GM19099 (cell line): ENCODE measurements at regions not wholly inside any gene's neighbourhood (a gene's known extent, or its start where the extent isn't known, plus 50 kb on each side); places are given as distances from the start of the nearest gene placed in this dataset.

Source experiments
- POLR2A ChIP-seq: IDR thresholded peaks from 3 replicates; pipeline ENCODE4 v1.6.1; 2011; ENCODE audit warnings: low read depth; ENCODE audit not compliant: insufficient read length; ENCODE audit errors: extremely low read depth

- TF ChIP-seq POLR2A, result no peak
Observed at GRCh38 chr6:25064006-25064405, 128.2 kb upstream of the RIPOR2 start.

DNA sequence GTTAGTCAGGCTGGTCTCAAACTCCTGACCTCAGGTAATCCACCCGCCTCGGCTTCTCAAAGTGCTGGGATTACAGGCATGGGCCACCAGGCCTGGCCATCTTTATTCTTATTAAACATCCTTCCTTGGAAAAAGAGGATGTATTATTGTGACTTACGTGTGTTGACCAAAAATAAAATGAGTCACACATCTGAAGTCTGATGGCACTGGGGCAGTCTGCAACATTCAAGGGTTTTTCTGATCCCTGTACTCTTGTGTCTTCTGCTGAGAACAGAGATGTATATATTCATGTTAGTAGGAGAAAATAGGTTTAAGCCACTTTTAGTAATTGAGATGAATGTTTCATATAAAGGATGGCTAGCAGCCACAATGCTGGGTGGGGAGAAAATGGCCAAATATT, 129.9 kb upstream of the RIPOR2 start:
- no peak for TF ChIP-seq POLR2A

DNA sequence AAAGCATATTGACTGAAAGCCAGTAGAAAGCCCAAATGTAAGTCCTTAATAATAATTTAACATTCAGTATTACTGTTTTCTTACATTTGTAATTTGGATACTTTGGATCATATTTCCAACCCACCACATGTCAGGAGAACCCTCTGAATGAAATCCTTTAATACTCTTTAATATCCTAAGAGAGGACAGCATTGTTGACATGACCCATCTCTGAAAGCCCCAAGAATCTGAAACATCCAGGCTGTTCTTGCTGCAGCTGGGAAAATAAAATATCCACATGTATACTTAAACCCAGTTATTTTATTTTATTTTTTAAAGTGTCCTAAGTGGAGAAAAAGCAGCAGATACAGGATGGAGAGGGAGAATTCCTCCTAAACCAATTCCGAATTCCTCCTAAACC, 130.8 kb upstream of the RIPOR2 start:
- no peak for TF ChIP-seq POLR2A

DNA sequence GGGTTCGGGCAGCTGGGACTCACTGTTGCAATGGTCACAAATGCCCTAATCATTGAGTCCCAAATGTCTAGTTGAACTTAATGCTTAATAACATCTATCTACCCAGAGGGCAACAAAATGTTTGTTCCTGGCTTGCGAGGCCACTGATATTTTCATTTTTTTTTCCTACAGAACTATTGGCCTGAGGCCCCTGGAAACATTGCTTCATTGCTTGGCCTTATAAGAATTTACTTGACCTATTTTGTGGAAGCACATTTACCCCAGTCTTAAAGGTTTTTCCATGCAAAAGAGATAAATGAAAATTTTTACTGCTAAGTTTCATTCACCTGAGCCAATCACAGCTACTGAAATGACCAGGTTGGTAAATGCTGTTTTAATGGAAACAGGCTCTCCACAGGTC, 133.1 kb upstream of the RIPOR2 start:
- TF ChIP-seq POLR2A, result no peak

DNA sequence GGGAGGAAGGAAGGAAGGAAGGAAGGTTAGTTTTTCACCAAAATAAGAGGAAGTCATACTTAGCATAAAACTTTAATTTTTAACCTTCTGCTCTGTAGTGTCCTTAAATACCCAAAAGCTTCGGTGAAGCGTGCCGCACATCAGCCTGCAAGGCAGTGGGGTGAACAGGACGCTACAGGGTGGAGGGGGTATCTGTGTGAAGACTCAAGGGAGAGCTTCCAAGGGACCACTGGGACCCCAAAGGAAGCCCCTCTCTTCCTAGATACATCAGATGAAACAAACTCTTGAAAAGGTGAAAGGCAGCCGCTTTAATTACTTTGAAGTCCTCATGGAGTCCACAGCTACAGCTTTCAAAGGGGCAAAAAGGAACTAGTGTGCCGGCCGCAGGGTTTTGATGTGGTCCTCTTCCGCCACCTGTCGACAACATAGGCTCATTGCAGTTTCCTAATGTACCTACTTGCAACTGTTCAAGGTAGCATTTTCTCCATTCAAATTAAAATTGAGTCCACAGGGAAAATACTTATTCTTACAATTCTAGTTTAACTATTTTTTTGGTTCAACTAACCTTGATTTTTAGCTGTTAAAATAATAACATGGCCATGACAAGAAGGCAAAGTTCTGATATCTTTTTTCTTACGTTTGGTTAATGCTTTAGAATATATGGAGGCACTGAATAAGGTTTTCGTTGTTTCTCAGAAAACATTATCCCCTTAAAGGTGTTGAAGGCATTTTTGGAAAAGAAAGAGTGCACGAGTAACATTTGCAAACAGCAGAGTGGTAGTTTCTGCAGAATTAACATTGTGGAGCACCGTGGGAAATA, 135.0 kb upstream of the RIPOR2 start:
- TF ChIP-seq POLR2A, result no peak

DNA sequence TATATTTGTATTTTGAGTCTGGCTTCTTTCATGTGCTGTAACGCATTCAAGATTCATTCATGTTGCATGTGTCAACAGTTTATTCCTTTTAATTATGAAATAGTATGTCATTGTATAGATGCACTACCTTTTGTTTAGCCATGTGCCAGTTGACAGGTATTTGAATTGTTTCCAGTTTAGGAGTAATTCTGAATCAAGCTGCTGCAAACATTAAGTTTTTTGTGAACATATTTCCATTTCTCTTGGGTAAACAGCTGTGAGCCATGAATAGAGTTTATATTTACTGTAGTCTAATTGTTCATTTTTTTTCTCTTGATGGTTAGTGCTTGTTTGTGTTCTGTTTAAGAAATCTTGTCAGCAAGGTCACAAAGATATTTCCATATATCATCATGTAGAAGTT, 142.4 kb upstream of the RIPOR2 start:
- TF ChIP-seq POLR2A, result no peak

DNA sequence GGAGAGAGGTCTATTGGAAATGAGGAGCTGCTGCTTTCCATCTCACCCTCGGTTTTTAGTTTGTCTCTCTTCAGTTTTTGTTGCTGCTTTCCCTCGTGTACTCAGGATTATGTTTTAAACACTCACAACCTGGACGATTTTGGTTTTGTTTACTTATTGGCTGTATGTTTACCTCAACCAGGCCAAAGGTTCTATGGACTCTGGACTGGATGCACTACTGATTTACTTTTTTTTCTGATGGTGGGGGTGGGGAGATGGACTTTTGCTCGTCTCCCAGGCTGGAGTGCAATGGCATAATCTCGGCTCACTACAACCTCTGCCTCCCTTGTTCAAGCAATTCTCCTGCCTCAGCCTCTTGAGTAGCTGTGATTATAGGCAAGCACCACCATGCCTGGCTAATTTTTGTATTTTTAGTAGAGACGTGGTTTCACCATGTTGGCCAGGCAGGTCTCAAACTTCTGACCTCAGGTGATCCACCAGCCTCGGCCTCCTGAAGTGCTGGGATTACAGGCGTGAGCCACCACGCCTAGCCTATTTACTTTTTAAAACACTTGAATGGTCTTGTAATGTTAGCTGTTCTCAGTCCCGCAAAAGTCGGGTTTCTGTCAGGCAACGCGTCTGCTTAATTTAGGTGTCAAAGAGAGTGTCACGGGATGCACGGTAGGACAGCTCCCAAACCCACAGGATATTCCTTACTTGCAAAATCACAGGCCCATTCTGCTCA, 148.2 kb upstream of the RIPOR2 start:
- no peak for TF ChIP-seq POLR2A

DNA sequence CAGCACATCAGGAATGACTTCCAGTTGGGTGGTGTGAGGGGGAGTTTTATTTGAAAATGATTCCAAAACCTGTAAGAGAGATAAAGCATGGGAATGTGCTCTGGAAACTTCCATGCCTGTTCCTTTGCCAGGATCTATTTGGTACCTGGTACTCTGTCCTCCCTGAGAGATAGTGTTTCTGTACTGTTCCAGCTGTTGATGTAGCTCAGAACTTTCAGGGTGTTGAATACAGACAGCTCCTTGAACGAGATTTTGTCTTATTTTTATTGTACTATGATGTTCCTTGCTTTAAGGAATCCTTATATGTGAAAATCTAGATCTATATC, 148.7 kb upstream of the RIPOR2 start:
- no peak for TF ChIP-seq POLR2A

DNA sequence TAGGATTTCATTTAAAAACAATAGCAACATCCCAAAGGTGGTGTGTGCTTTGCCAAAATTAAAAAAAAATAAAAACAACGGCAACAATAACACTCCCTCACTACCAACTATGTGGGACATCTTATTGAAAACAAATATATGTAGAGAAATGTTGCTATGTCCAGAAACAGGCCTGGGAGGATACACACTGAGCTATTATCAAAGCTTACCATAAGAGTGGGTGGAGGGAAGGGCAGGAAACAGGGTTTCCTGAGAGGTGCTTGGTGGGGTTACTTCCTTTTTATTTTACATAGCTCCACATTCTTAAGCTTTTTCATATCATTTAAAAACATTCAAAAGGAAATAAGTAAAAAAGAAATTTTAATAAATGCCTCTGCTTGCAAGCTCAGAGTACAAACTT, 150.0 kb upstream of the RIPOR2 start:
- TF ChIP-seq POLR2A, result no peak

- no peak for TF ChIP-seq POLR2A
Observed at GRCh38 chr6:25086500-25087091, 150.8 kb upstream of the RIPOR2 start.

DNA sequence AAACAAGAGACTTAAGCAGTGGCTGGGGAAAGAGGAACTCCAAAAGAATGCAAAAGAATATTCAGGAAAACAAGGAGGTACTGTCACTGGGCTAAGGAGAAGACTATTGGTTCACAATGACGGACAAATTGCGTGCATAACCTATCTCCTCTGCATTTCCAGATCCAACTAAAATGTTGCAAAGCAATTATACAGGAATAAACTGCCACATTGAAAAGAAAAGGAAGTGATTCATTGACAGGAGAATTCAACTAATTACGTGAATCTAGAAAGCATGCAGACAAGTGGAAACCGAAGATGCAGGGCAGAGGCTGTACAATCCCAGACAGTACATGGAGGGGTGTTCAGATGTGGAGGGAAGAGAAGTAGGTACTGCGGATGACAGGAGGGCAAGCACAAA, 152.8 kb upstream of the RIPOR2 start:
- TF ChIP-seq POLR2A, result no peak

- TF ChIP-seq POLR2A, result no peak
Observed at GRCh38 chr6:25089442-25089841, 153.7 kb upstream of the RIPOR2 start.

- no peak for TF ChIP-seq POLR2A
Observed at GRCh38 chr6:25094726-25095125, 159.0 kb upstream of the RIPOR2 start.

- no peak for TF ChIP-seq POLR2A
Observed at GRCh38 chr6:25100288-25100687, 164.5 kb upstream of the RIPOR2 start.

DNA sequence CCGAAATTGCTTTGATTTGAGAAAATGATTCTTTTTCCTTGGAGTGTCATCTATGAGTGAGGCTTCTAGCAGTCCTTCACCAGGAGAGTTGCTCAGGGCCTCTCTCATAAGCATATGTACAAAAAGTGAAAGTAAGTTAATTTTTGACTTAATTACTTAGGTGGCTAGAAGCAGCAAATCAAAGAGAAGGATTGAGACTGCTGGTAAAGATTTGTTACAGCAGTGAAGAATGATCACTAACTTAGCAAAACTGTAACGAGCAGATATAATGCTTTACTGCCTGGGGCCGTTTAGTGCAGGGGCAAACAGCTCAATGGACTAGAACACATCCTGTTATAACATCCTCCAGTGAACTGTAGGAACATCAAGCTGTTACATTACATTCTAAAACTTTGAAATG, 167.8 kb upstream of the RIPOR2 start:
- no peak for TF ChIP-seq POLR2A

DNA sequence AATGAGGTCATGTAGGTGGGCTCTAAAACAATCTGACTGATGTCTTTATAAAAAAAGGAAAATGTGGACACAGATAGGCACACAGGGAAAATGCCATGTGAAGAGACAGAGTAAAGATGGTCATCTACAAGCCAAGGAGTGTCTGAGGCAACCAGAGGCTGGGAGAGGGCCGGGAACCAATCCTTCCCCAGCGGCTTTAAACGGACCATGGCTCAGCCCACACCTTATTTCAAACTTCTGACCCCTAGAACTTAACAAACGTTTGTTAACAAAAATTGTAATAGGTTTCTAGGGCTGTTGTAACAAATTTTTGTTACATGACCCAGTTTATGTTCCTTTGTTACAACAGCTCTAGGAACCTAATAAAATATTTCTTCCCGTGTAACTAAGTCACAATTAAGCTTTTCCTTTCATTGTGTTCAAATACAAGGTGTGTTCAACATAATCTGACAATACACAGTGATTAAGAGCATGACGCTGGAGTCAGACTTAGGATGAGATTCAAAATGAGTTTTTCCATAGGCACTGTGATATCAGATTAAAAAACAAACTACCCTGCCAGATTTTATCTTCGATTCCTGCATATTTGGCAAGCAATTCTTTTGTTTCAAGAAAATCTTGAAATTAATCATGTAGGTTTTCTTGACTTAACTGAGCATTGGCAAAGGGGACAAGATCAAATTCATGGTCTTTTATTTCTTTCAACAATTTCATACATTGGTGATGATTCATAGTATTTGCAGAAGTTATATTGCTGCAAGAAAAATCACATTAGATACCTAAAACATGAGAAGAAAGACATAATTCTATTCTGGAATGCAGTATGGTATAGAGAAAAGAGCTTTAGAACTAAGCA, 169.5 kb upstream of the RIPOR2 start:
- TF ChIP-seq POLR2A, result no peak

GRCh38 chr6:25107218-25107617, 171.5 kb upstream of the RIPOR2 start:
- TF ChIP-seq POLR2A, result no peak
